GM23338 (cell line): ENCODE measurements at regions not wholly inside any gene's neighbourhood (a gene's known extent, or its start where the extent isn't known, plus 50 kb on each side); places are given as distances from the start of the nearest gene placed in this dataset.

Source experiments
- EZH2 ChIP-seq: fragments of 200-600 bp; sonication (generic); IDR thresholded peaks from one replicate; pipeline ENCODE4 v1.8.0; 2017; ENCODE audit warnings: antibody characterized with exemption, mild to moderate bottlenecking, low read depth; ENCODE audit not compliant: unreplicated experiment
- POLR2AphosphoS5 ChIP-seq: IDR thresholded peaks from 2 replicates; pipeline ENCODE4 v1.6.1; 2016; ENCODE audit warnings: antibody characterized with exemption, low read depth
- REST ChIP-seq: IDR thresholded peaks from one replicate; pipeline ENCODE4 v1.6.1; 2018; ENCODE audit warnings: antibody characterized with exemption; ENCODE audit not compliant: unreplicated experiment
- ZNF114 ChIP-seq: fragments of 250-450 bp; sonication (Bioruptor Pico); IDR thresholded peaks from 2 replicates; pipeline ENCODE4 v1.5.0; 2020; ENCODE audit warnings: mild to moderate bottlenecking, moderate library complexity
- TF ChIP-seq, protein P1 (sequence below), 2 experiments: fragments of 200-600 bp in 1 of 2; sonication (generic) in 1 of 2; conservative IDR thresholded peaks; 2 replicates each; pipeline versions ENCODE4 v1.5.1 to v1.6.1; 2016 to 2017; ENCODE audit warnings: antibody characterized with exemption in 2 of 2, low read depth in 2 of 2, mild to moderate bottlenecking in 2 of 2, moderate library complexity in 1 of 2

GRCh38 chr10:3645406-3645805, 139.6 kb downstream of the KLF6 start:
- TF ChIP-seq, protein P1, sequence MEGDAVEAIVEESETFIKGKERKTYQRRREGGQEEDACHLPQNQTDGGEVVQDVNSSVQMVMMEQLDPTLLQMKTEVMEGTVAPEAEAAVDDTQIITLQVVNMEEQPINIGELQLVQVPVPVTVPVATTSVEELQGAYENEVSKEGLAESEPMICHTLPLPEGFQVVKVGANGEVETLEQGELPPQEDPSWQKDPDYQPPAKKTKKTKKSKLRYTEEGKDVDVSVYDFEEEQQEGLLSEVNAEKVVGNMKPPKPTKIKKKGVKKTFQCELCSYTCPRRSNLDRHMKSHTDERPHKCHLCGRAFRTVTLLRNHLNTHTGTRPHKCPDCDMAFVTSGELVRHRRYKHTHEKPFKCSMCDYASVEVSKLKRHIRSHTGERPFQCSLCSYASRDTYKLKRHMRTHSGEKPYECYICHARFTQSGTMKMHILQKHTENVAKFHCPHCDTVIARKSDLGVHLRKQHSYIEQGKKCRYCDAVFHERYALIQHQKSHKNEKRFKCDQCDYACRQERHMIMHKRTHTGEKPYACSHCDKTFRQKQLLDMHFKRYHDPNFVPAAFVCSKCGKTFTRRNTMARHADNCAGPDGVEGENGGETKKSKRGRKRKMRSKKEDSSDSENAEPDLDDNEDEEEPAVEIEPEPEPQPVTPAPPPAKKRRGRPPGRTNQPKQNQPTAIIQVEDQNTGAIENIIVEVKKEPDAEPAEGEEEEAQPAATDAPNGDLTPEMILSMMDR (conservative IDR thresholded peaks at IDR 0.05; ENCODE audit: low read depth in 2 of 2), result no peak
- TF ChIP-seq EZH2, result no peak
- TF ChIP-seq REST, result no peak
- TF ChIP-seq ZNF114 (CRISPR knock-in tag), result no peak
- TF ChIP-seq POLR2AphosphoS5, result no peak
